ENCODE measurements at regions not wholly inside any gene's neighbourhood (a gene's known extent, or its start where the extent isn't known, plus 50 kb on each side); places are given as distances from the start of the nearest gene placed in this dataset.

DNA sequence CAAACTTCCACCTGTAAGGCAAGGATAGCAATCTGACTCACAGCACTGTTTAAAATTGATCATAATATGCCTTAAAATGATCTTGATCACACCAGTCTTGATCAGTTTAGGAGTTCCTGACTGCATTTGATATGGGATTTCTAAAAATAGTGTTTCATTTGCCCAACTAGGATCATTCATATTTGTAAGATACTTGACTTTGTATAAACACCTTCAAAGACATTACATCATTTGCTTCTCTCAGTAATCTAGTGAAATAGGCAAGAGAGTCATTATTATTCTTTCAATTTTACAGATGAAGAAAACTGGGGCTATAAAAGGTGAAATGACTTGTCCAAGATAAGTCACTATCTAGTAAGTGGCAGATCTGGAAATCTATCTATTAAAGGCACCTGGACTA is 521.1 kb downstream of the GATA3 start:
- TF ChIP-seq CTCF (IDR thresholded peaks at IDR 0.05; ENCODE audit: extremely low read depth in 1 of 2, insufficient read depth in 1 of 2, low read depth in 1 of 2, low read length in 2 of 2) = no peak
- no peak for TF ChIP-seq FOS (IDR thresholded peaks at IDR 0.05; ENCODE audit: borderline replicate concordance, insufficient read depth, low read length)
- no peak for TF ChIP-seq POLR2A (IDR thresholded peaks at IDR 0.05; ENCODE audit: low read depth, low read length)
- TF ChIP-seq EZH2 (IDR thresholded peaks at IDR 0.05; ENCODE audit: borderline replicate concordance, low read depth, low read length, severe bottlenecking) = no peak
- TF ChIP-seq POLR2AphosphoS5 (IDR thresholded peaks at IDR 0.05; ENCODE audit: insufficient read depth, low read depth, low read length) = no peak
- no peak for TF ChIP-seq MYC (IDR thresholded peaks at IDR 0.05; ENCODE audit: low read depth, low read length)
- no peak for TF ChIP-seq MAX (IDR thresholded peaks at IDR 0.05; ENCODE audit: insufficient read depth, insufficient read length)
- no peak for TF ChIP-seq JUN (IDR thresholded peaks at IDR 0.05; ENCODE audit: borderline replicate concordance, insufficient read depth, insufficient read length, low read depth)
- no peak for TF ChIP-seq GATA2 (IDR thresholded peaks at IDR 0.05; ENCODE audit: insufficient read depth, insufficient read length, low read depth, low read length)

Data from endothelial cell of umbilical vein (primary cell).